ENCODE measurements at regions not wholly inside any gene's neighbourhood (a gene's known extent, or its start where the extent isn't known, plus 50 kb on each side); places are given as distances from the start of the nearest gene placed in this dataset.
A peak's percentile ranks its signal among the peaks of the same experiment; 100 is the strongest.
"Not testable (repeated sequence)": the region's sequence is repeated elsewhere in the genome, so short reads cannot be mapped to it uniquely, and the experiment has no call there.

- DNase-seq, result no peak
These were observed 362.2 kb downstream of the LRATD1 start for GRCh38 chr2:14994721-14995120.

DNA sequence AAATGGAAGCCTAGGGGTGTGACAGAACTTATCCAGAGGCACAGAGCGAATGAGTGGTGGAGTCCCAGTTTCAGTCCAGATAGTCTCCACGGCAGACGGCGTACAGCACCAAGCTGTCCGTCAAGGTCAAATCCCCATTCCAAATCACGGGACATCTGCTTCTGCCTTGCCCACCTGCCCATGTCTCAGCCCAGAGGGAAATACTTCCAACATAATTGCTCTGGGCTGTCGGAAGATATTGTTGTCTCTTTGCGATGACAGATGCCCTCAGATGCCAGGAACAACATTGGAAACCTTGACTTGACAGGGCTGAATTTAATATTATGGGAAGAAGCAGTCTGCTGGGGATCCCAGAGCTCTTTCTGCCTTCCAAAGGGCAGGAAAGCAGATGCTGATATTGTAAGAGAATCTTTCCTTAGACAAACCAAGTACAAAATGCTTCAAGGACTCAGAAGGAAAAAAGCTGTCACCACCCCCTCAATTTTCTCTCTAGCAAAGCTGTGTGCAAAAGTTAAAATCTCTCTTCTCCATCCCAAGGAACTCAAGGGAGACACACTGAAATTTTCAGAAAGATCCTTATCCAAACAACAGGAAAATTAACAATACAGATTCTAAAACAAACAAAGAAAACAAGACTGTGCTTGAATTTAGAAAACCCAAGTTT is 364.0 kb downstream of the LRATD1 start:
- DNase-seq, result no peak

GRCh38 chr2:14998546-14998945 is 366.0 kb downstream of the LRATD1 start:
- no peak for DNase-seq

- no peak for DNase-seq
These were observed 366.7 kb downstream of the LRATD1 start for GRCh38 chr2:14999114-14999661.

DNA sequence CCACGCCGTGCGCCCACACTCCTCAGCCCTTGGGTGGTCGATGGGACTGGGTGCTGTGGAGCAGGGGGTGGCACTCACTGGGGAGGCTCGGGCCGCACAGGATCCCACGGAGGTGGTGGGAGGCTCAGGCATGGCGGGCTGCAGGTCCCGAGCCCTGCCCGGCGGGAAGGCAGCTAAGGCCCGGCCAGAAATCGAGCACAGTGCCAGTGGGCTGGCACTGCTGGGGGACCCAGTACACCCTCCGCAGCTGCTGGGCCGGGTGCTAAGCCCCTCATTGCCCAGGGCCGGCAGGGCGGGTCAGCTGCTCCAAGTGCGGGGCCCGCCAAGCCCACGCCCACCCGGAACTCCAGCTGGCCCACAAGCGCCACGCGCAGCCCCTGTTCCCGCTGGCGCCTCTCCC is 370.0 kb downstream of the LRATD1 start:
- not testable (repeated sequence) for DNase-seq

DNA sequence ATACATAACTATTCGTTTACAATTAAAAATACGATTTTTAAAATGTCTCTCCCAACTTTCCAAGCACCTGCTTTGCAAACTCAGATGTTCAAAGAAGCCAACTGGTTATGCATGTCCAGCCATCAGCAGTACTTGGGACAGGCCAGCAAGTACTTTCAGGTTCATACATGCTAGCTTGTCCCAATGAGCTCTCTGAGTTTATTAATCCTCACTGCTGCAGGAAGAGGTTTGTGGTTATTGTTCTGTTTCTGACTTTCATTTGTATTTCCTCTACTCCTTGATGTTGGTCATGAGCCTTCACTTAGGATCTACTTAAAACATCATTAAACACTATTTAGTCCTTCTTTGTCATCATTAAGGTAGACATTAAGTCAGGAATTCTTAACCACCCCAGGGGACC is 374.1 kb downstream of the LRATD1 start:
- no peak for DNase-seq

DNA sequence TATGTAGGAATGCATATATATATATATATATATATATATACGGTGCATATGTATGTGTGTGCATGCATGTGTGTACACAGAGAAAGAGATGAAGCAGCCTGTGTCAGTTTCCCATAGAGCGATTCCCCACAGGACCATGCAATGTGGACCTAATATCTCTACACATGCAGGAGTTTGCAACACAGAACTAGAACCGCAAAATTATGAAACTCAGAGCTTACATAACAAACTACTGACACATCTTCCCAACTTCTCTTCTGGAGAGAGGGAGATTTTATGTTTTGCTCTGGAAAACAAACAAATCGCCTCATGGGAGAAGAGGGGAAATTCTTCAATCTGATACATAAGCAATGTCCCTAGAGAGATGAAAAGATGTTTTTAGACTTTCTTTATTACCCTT is 377.2 kb downstream of the LRATD1 start:
- DNase-seq, result no peak

DNA sequence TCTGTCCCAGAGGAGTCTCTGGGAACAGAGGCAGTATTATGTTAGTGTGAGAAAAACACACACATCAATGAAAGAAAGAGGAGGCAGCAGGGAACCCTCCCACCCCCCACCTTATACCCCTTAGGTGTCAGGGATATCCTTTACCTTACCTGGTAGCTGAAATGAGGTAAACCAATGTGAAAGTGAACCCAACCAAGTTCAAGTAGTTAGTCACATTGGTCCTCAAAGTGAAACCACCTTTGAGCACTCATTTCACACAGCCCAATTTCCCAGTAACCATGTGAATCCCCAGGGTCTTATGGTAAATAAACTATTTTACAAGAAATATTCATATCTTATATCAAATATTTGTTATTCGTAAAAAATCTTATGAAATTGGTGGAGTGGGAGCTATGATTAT is 377.8 kb downstream of the LRATD1 start:
- no peak for DNase-seq

GRCh38 chr2:15018814-15019213 is 386.3 kb downstream of the LRATD1 start:
- DNase-seq, result no peak

DNA sequence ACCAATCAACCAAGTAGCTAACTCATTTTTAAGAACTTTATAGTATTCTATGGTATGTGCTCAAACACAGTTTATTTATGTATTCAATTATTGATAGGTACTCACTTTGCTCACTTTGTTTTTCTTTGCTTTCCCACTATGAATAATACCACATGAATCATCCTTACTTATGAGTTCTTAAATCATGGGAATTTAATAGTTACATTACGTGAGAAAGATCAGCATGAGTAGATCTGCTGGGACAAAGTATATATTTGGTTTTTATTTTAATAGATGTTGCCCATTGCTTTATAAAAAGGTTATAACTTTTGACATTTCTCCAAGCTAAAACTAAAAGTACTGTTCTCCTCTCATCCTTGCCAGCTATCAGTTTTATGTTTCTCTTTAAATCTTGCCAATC is 390.7 kb downstream of the LRATD1 start:
- DNase-seq, result no peak

- no peak for DNase-seq
These were observed 395.9 kb downstream of the LRATD1 start for GRCh38 chr2:15028406-15028805.

DNA sequence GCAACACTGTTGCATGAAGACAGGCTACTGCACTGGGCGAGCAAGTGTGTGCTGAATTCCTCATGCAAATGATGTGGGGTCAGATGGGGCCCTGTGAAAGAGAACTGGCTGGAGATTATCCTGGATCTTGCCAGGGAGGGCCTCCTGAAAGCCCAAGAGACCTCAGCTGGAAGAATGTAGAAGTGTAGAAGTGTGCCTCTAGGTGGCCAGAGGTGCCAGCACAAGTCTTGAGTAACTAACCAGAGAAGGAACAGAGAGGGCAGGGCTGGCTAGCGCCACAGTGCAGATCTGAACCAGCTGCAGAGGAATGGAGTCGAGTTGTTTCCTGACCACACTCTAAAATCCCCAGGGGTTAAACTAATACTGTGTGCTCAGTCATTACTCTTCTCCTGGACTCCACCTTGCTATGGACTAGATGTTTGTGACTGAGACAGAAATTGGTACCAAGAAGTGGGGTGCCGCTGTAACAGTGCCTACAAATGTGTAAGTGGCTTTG is 399.3 kb downstream of the LRATD1 start:
- no peak for DNase-seq

DNA sequence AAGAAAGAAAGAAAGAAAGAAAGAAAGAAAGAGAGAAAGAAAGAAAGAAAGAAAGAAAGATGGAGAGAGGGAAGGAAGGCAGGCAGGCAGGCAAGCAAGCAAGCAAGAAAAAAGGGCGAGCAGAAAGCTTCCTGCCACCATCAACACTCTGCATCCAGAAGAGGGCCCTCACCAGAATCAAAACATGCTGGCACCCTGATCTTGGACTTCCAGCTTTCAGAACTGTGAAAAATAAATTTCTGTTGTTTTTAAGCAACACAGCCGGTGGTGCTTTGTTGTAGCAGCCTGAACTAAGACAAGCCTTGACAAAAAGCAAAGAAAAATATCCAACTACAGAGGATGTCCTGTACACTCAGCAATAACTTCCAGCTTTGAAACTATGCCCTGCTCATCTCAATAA is 401.7 kb downstream of the LRATD1 start:
- DNase-seq, result no peak

DNA sequence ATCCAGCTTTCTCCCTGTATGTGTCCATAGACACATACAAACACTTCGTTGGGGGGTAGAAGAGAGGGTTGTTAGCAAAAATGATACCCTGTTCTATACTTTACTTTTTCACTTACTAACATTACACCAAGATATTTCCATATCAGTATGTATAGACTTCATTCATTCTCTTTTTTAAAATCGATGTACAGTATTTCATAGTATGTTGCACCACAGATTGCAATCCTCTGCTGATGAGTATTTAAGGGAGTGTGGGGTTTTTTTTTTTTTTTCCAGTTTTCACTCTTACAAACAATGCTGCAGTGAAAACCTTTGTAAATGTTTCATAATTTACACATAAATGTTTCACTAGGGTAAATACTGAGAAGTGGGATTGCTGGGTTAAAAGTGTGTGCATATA is 402.3 kb downstream of the LRATD1 start:
- no peak for DNase-seq

DNA sequence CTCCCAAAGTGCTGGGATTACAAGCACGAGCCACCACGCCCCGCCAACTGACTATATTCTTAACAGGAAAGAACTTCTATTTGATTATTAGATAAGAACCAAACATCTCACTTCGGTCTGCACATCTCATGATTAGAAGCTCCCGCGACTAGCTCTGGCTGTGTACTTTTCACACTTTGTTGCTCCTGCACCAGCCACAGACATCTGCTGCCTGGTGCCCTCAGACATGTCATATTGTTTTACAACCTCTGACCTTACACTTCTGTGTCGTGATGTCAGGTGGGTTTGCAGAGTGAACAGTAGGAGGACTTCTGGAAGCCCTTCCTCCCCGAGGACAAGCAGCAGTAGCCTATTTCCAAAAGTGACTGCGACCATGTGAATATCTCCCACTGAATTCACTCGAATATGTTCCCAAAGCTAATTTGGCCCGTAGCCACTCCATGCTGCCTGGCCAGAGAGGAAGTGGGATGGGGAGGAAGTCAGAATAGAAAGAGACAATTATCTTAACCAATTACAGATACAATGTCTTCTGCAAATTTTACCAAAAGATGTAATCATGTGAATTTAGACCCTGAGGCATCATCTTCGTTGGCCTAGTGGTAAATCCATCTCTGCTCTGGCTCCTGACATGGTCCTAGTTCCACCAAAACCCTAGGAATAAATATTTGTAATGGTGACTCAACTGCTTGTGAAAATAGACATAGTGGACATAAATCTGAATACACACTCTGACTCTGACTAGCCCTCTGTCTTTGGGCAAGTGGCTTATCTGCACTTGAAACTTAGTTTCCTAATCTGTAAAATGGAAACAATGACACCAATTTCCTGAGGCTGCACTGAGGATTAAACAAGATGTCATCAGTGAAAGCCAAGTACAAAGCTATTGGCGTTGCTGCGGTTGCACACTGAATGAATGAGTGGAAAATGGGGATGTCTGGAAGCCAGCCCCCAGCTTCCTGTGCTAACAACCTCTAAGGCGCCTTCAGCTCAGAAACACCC is 406.1 kb downstream of the LRATD1 start:
- DNase-seq, result peak; percentile 3

DNA sequence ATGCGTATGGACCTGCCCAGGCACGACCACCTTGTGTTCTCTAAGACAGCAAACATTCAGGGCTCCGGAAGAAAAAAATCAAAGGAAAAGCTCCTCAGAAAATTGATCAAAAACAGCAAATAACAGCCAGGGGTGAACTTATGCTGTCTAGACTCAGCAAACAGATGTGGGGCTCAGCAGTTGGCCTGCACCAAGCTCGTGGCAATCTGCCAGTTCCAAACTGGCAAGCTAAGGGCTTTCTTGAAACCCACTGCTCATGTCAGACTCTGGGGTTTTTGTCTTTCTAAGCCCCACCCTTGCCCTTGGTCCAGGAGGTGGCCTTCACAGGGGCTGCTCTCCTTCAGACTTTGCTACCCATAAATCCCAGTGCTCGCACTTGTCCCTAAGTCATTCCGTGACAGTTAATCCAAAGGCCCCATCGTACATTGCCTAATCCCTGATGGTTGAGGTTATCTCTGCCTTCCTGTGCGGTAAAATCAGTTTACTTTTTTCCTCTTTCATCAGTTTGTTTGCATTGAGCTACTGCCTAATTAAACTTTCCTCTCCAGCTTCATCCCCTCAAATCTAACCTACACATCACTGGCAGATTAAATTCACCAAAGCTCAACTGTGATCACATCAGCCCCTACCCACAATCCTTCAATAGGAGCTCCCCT is 408.0 kb downstream of the LRATD1 start:
- DNase-seq, result no peak

- no peak for DNase-seq
These were observed 408.9 kb downstream of the LRATD1 start for GRCh38 chr2:15041429-15041837.

- no peak for DNase-seq
These were observed 410.3 kb downstream of the LRATD1 start for GRCh38 chr2:15042801-15043217.

DNA sequence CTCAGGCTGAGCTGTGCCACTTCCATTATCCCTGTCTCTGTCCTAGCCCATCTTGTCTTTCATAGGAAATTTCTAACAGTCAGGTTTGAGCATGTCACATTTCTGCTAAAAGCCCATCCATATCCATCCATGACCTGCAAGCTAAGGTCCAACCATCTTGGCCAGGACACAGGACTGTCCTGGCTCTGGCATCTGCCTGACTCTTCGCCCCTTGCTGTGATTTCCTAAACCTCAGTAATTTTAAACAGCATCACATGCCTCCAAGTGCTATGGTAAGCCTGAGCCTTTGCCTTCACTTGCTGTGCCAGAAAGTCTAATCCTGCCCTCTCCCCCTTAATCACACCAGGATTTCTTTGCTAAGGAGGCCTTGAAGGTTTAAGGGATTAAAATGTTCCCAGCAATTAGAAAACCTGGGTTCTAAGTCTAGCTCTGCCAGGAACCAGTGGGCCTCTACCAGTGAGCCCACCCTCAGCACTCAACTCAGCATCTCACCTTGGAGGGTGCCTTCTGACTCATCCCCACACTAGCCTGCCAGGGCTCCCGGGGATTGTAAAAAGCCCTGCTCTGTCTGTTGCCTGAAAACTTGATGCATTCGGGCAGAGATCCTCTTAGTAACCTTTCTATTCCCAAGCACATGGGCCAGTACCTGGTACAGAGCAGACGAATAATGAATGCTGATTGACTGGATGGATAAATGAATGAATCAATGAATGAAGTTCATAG is 411.0 kb downstream of the LRATD1 start:
- DNase-seq, result no peak

DNA sequence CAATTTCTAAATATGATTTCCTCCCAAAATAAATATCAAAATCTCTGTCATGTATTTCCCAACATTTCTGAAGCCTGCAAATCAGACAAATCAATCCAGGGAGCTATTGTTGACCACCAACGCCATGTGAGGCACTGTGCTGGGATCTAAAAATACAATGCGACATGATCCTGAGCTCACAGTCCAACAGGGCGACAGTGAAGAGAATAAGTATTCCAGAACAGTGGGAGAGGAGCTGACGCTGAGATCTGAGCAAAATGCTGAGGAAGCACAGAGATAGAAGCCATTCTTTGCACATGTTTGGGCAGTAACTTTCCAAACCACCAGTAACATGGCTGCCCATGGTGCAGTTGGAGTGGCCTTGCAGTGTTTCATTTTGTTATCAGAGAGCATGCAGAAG is 412.5 kb downstream of the LRATD1 start:
- no peak for DNase-seq

DNA sequence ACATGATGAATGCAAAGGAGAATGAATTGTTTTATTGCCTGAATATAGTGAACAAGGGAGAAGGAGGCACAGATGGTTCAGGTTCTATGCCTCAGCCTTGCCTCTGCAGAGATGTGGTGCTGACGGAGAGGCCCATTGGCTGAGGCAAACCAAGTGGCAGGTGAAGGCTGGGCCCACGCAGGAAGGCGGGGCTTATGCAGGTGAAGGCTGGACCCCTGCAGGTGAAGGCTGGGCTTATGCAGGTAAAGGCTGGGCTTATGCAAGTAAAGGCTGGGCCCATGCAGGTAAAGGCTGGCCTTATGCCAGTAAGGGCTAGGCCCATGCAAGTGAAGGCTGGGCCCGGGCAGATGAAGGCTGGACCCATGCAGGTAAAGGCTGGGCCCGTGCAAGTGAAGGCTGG is 414.7 kb downstream of the LRATD1 start:
- no peak for DNase-seq

DNA sequence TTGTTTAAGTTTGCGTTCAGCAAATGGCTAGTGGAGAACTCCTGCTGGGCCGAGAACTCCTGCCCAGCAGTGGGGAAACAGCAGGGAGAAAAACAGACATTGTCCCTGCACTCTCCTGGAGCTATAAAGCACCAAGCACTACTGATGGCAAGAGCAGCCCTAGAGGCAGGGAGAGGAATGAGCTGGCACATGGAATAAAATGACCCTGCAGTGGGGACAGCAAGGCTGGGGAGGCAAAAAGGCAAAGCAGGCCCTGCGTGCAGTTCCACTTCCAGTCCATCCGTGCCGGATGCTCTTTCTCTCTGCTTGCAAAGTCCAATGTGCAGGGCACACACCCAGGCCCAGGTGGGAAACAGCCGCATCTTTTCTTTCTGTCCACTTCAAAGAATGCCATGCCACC is 415.5 kb downstream of the LRATD1 start:
- no peak for DNase-seq

Data from CD4-positive, alpha-beta T cell treated with Interleukin-10 for 1 hour (primary cell).